A673 (cell line): ENCODE measurements at regions not wholly inside any gene's neighbourhood (a gene's known extent, or its start where the extent isn't known, plus 50 kb on each side); places are given as distances from the start of the nearest gene placed in this dataset.

ENCODE experiments used
- EZH2 ChIP-seq: fragments of 200-600 bp; sonication (generic); IDR thresholded peaks from 2 replicates; pipeline ENCODE4 v1.6.1; 2017; ENCODE audit warnings: borderline replicate concordance, low read depth, mild to moderate bottlenecking, mixed read lengths, antibody characterized with exemption, low read length; ENCODE audit not compliant: poor library complexity, severe bottlenecking
- TF ChIP-seq, protein P1 (sequence below): fragments of 300-800, 200-600 bp; sonication (generic); conservative IDR thresholded peaks from 2 replicates; pipeline ENCODE4 v1.5.1; 2017; ENCODE audit warnings: low read depth, mild to moderate bottlenecking, antibody characterized with exemption, low read length, moderate library complexity, mixed read lengths

GRCh38 chr9:118426772-118427171 is 722.6 kb downstream of the TLR4 start:
- TF ChIP-seq, protein P1, sequence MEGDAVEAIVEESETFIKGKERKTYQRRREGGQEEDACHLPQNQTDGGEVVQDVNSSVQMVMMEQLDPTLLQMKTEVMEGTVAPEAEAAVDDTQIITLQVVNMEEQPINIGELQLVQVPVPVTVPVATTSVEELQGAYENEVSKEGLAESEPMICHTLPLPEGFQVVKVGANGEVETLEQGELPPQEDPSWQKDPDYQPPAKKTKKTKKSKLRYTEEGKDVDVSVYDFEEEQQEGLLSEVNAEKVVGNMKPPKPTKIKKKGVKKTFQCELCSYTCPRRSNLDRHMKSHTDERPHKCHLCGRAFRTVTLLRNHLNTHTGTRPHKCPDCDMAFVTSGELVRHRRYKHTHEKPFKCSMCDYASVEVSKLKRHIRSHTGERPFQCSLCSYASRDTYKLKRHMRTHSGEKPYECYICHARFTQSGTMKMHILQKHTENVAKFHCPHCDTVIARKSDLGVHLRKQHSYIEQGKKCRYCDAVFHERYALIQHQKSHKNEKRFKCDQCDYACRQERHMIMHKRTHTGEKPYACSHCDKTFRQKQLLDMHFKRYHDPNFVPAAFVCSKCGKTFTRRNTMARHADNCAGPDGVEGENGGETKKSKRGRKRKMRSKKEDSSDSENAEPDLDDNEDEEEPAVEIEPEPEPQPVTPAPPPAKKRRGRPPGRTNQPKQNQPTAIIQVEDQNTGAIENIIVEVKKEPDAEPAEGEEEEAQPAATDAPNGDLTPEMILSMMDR: no peak
- no peak for TF ChIP-seq EZH2
